Panc1 (cell line): ENCODE measurements at regions not wholly inside any gene's neighbourhood (a gene's known extent, or its start where the extent isn't known, plus 50 kb on each side); places are given as distances from the start of the nearest gene placed in this dataset.

Experiments used
- ATAC-seq: fragments of 200-7000 bp; cut with Tn5 transposase; 2 replicates; pipeline ENCODE4 v1.9.1; 2020; ENCODE audit warnings: mild to moderate bottlenecking, moderate library complexity
- BruUV-seq: library from RNA; stranded (reverse); fragments of 400-500 nt; replicated peaks from 2 replicates; lab custom pipeline; 2021; lab: Mats Ljungman, UMichigan
- CTCF ChIA-PET: fragments of 300-600 bp; sonication (Branson Sonifier 250); formaldehyde crosslinking; loops from one replicate; lab custom pipeline; 2022; ENCODE audit warnings: antibody characterized with exemption; lab: Charles Lee
- POLR2A ChIA-PET: fragments of 300-600 bp; sonication (Branson Sonifier 250); formaldehyde crosslinking; loops from one replicate; lab custom pipeline; 2022; ENCODE audit warnings: antibody characterized with exemption; lab: Charles Lee
- DNase-seq: peaks from one replicate; pipeline ENCODE4 v3.0.0-alpha.2; 2010; ENCODE audit warnings: low read depth, low spot score
- H3K27ac ChIP-seq: 2 replicates; pipeline ENCODE4 v1.5.1; 2011; ENCODE audit warnings: mild to moderate bottlenecking, low read length, inconsistent platforms
- H3K27me3 ChIP-seq: fragments of 200-500 bp; sonication (Bioruptor generic); 2 replicates; pipeline ENCODE4 v1.6.0; 2014; ENCODE audit warnings: low read length, inconsistent platforms; ENCODE audit not compliant: control insufficient read depth, insufficient read depth
- H3K36me3 ChIP-seq: fragments of 200-500 bp; sonication (Bioruptor generic); 2 replicates; pipeline ENCODE4 v1.5.1; 2014; ENCODE audit warnings: inconsistent platforms, mild to moderate bottlenecking, low read length, moderate library complexity; ENCODE audit not compliant: control insufficient read depth, insufficient read depth
- H3K4me1 ChIP-seq: 2 replicates; pipeline ENCODE4 v1.5.1; 2011; ENCODE audit warnings: inconsistent platforms, mild to moderate bottlenecking, low read length, moderate library complexity; ENCODE audit not compliant: control insufficient read depth, insufficient read depth
- H3K4me3 ChIP-seq, 2 experiments: 2 replicates each; pipeline ENCODE4 v1.5.1; 2011 to 2012; ENCODE audit warnings: low read depth in 2 of 2, low read length in 2 of 2, mild to moderate bottlenecking in 2 of 2, inconsistent platforms in 1 of 2, moderate library complexity in 1 of 2
- H3K9me3 ChIP-seq: fragments of 200-500 bp; sonication (Bioruptor generic); 2 replicates; pipeline ENCODE4 v1.5.1; 2014; ENCODE audit warnings: low read depth, mild to moderate bottlenecking, inconsistent platforms, low read length, moderate library complexity; ENCODE audit not compliant: control insufficient read depth, insufficient read depth
- CTCF ChIP-seq: fragments of 450-650 bp; IDR thresholded peaks from 2 replicates; pipeline ENCODE4 v1.5.1; 2017; ENCODE audit warnings: mild to moderate bottlenecking
- POLR2AphosphoS5 ChIP-seq: IDR thresholded peaks from 2 replicates; pipeline ENCODE4 v1.6.1; 2012; ENCODE audit warnings: mild to moderate bottlenecking, low read depth, low read length, moderate library complexity
- REST ChIP-seq, 2 experiments: IDR thresholded peaks; 2 replicates each; pipeline ENCODE4 v1.6.1; 2011 to 2012; ENCODE audit warnings: low read depth in 2 of 2, control low read depth in 1 of 2, low read length in 1 of 2, mild to moderate bottlenecking in 1 of 2, moderate library complexity in 1 of 2; ENCODE audit not compliant: insufficient read depth in 1 of 2
- SIN3A ChIP-seq: IDR thresholded peaks from 2 replicates; pipeline ENCODE4 v1.6.1; 2012; ENCODE audit warnings: low read depth, mild to moderate bottlenecking, low read length, moderate library complexity, borderline replicate concordance; ENCODE audit not compliant: insufficient read depth
- TCF7L2 ChIP-seq: IDR thresholded peaks from 2 replicates; pipeline ENCODE4 v1.6.1; 2011; ENCODE audit warnings: mild to moderate bottlenecking, low read depth, low read length, inconsistent platforms
- in situ Hi-C: cut with HindIII; loops from 2 replicates; pipeline ENCODE4 v1.10.0; 2016; ENCODE audit warnings: low sequenced_read_pairs, low pct_unique_long_range_greater_than_20kb
- intact Hi-C: fragments of 100-400 bp; cut with micrococcal nuclease; formaldehyde crosslinking; loops from one replicate; pipeline ENCODE4 v1.10.0; 2022; ENCODE audit not compliant: unreplicated experiment

- Histone ChIP-seq H3K27me3 (no peaks in the 10 kb centered on the region), H3K4me3 (no peak overlapping the region), H3K27ac (no peak overlapping the region), H3K9me3 (no peaks in the 10 kb centered on the region), H3K4me1 (no peaks in the 10 kb centered on the region; the same call in 1 of the 2 replicates), H3K36me3 (no peaks in the 10 kb centered on the region)
- ATAC-seq (no peak), DNase-seq (no peak)
- no TSS peak for BruUV-seq
- CTCF ChIA-PET: no interaction called here
- TF ChIP-seq POLR2AphosphoS5 (no peak), SIN3A (no peak), REST (IDR thresholded peaks at IDR 0.05; ENCODE audit: insufficient read depth in 1 of 2, low read depth in 2 of 2, low read length in 1 of 2) (no peak), TCF7L2 (no peak), CTCF (no peak)
- in situ Hi-C loops: no loop called here
- intact Hi-C loops: no loop called here
- POLR2A ChIA-PET: no interaction called here
These were observed 51.6 kb upstream of the IMPG1 start for GRCh38 chr6:76124018-76124417.
